ENCODE measurements at regions not wholly inside any gene's neighbourhood (a gene's known extent, or its start where the extent isn't known, plus 50 kb on each side); places are given as distances from the start of the nearest gene placed in this dataset.

- intact Hi-C loops (cut with micrococcal nuclease; ENCODE audit: unreplicated experiment): no loop called here
- no peak overlapping the region for H3K27ac ChIP-seq (ENCODE audit: low read length)
- no TSS peak for BruUV-seq (replicated peaks)
- ATAC-seq (no peak), DNase-seq (ENCODE audit: low read depth, low spot score) (no peak)
- TF ChIP-seq TCF7L2 (IDR thresholded peaks at IDR 0.05; ENCODE audit: low read depth, low read length): no peak
- TF ChIP-seq POLR2AphosphoS5 (IDR thresholded peaks at IDR 0.05; ENCODE audit: low read depth, low read length): no peak
- no peak for TF ChIP-seq REST (IDR thresholded peaks at IDR 0.05; ENCODE audit: insufficient read depth in 1 of 2, low read depth in 2 of 2, low read length in 1 of 2)
- TF ChIP-seq CTCF (IDR thresholded peaks at IDR 0.05): no peak
- no peak for TF ChIP-seq SIN3A (IDR thresholded peaks at IDR 0.05; ENCODE audit: borderline replicate concordance, insufficient read depth, low read depth, low read length)
- no peaks in the 10 kb centered on the region for H3K9me3 ChIP-seq (ENCODE audit: control insufficient read depth, insufficient read depth, low read depth, low read length)
- H3K4me3 ChIP-seq (ENCODE audit: low read depth in 2 of 2, low read length in 2 of 2): no peak overlapping the region
- ChIA-PET CTCF (interaction anchor here (0.6 kb wide), 1 partner anchor 199 kb away, joined by 3 read pairs; no protein-coding TSS in a partner anchor), POLR2A (no interaction called here)
- H3K4me1 ChIP-seq (ENCODE audit: control insufficient read depth, insufficient read depth, low read length): no peaks in the 10 kb centered on the region
- in situ Hi-C loops (cut with HindIII; ENCODE audit: low pct_unique_long_range_greater_than_20kb, low sequenced_read_pairs): no loop called here
- no peaks in the 10 kb centered on the region for H3K36me3 ChIP-seq (ENCODE audit: control insufficient read depth, insufficient read depth, low read length)
- H3K27me3 ChIP-seq (ENCODE audit: control insufficient read depth, insufficient read depth, low read length): no peaks in the 10 kb centered on the region
Measured at GRCh38 chr2:14358774-14359173, 273.7 kb upstream of the LRATD1 start.

- Histone ChIP-seq H3K4me1 (ENCODE audit: control insufficient read depth, insufficient read depth, low read length) (no peaks in the 10 kb centered on the region), H3K4me3 (ENCODE audit: low read depth in 2 of 2, low read length in 2 of 2) (no peak overlapping the region), H3K27ac (ENCODE audit: low read length) (no peak overlapping the region), H3K9me3 (ENCODE audit: control insufficient read depth, insufficient read depth, low read depth, low read length) (no peaks in the 10 kb centered on the region), H3K36me3 (ENCODE audit: control insufficient read depth, insufficient read depth, low read length) (no peaks in the 10 kb centered on the region), H3K27me3 (ENCODE audit: control insufficient read depth, insufficient read depth, low read length) (no peaks in the 10 kb centered on the region)
- BruUV-seq (replicated peaks): no TSS peak
- in situ Hi-C loops (cut with HindIII; ENCODE audit: low pct_unique_long_range_greater_than_20kb, low sequenced_read_pairs): no loop called here
- CTCF ChIA-PET: no interaction called here
- ATAC-seq (no peak), DNase-seq (ENCODE audit: low read depth, low spot score) (no peak)
- TF ChIP-seq POLR2AphosphoS5 (IDR thresholded peaks at IDR 0.05; ENCODE audit: low read depth, low read length) (no peak), SIN3A (IDR thresholded peaks at IDR 0.05; ENCODE audit: borderline replicate concordance, insufficient read depth, low read depth, low read length) (no peak), REST (IDR thresholded peaks at IDR 0.05; ENCODE audit: insufficient read depth in 1 of 2, low read depth in 2 of 2, low read length in 1 of 2) (no peak), CTCF (IDR thresholded peaks at IDR 0.05) (no peak), TCF7L2 (IDR thresholded peaks at IDR 0.05; ENCODE audit: low read depth, low read length) (no peak)
- POLR2A ChIA-PET: no interaction called here
- intact Hi-C loops (cut with micrococcal nuclease; ENCODE audit: unreplicated experiment): no loop called here
Measured at GRCh38 chr2:14363137-14363536, 269.4 kb upstream of the LRATD1 start.

Data from Panc1 (cell line).